Hepatocyte (in vitro differentiated cells): ENCODE measurements at regions not wholly inside any gene's neighbourhood (a gene's known extent, or its start where the extent isn't known, plus 50 kb on each side); places are given as distances from the start of the nearest gene placed in this dataset.

Experiments used
- DNase-seq: peaks from one replicate; pipeline ENCODE4 v3.0.0-alpha.2; 2016; ENCODE audit warnings: low spot score
- H2AFZ ChIP-seq: fragments of 200-600 bp; sonication (generic); 2 replicates; pipeline ENCODE4 v1.6.0; 2016; ENCODE audit warnings: antibody characterized with exemption, mild to moderate bottlenecking
- H3K27ac ChIP-seq: fragments of 200-600 bp; sonication (generic); 2 replicates; pipeline ENCODE4 v1.5.1; 2016; ENCODE audit warnings: mild to moderate bottlenecking
- H3K27me3 ChIP-seq: fragments of 200-600 bp; sonication (generic); 2 replicates; pipeline ENCODE4 v1.6.1; 2016
- H3K36me3 ChIP-seq: fragments of 200-600 bp; sonication (generic); replicated peaks from 2 replicates; pipeline ENCODE4 v1.5.1; 2016; ENCODE audit warnings: low read depth; ENCODE audit not compliant: insufficient read depth
- H3K4me1 ChIP-seq: fragments of 200-600 bp; sonication (generic); 2 replicates; pipeline ENCODE4 v1.5.1; 2016; ENCODE audit warnings: mild to moderate bottlenecking, moderate library complexity; ENCODE audit not compliant: insufficient read depth
- H3K4me2 ChIP-seq: fragments of 200-600 bp; sonication (generic); 2 replicates; pipeline ENCODE4 v1.6.0; 2016
- H3K4me3 ChIP-seq: fragments of 200-600 bp; sonication (generic); 2 replicates; pipeline ENCODE4 v1.5.1; 2016; ENCODE audit warnings: mild to moderate bottlenecking
- H3K79me2 ChIP-seq: fragments of 200-600 bp; sonication (generic); 2 replicates; pipeline ENCODE4 v1.6.0; 2017; ENCODE audit warnings: mild to moderate bottlenecking
- H3K9me2 ChIP-seq: fragments of 200-600 bp; sonication (generic); replicated peaks from 2 replicates; pipeline ENCODE4 v1.6.0; 2017; ENCODE audit warnings: mild to moderate bottlenecking; ENCODE audit not compliant: insufficient read depth
- H3K9me3 ChIP-seq: fragments of 200-600 bp; sonication (generic); 2 replicates; pipeline ENCODE4 v1.5.1; 2016; ENCODE audit warnings: low read depth, mild to moderate bottlenecking
- H4K20me1 ChIP-seq: fragments of 200-600 bp; sonication (generic); 2 replicates; pipeline ENCODE4 v1.6.0; 2016; ENCODE audit warnings: mild to moderate bottlenecking; ENCODE audit not compliant: insufficient read depth, poor library complexity, severe bottlenecking
- EZH2 ChIP-seq: fragments of 200-600 bp; sonication (generic); IDR thresholded peaks from 2 replicates; pipeline ENCODE4 v1.6.1; 2016; ENCODE audit warnings: antibody characterized with exemption, mild to moderate bottlenecking, borderline replicate concordance
- EZH2phosphoT487 ChIP-seq: fragments of 200-600 bp; sonication (generic); IDR thresholded peaks from one replicate; pipeline ENCODE4 v1.6.1; 2018; ENCODE audit warnings: antibody characterized with exemption, mild to moderate bottlenecking, low read depth, moderate library complexity; ENCODE audit not compliant: unreplicated experiment, severe bottlenecking
- WGBS: methylation state at CpG from one replicate; pipeline ENCODE4 v1.1.6; 2016; ENCODE audit warnings: low lambda C conversion rate; ENCODE audit errors: missing lambda C conversion rate; 5-methylcytosine and 5-hydroxymethylcytosine counted together
- TF ChIP-seq, protein P1 (sequence below): fragments of 200-600 bp; sonication (generic); IDR thresholded peaks from 2 replicates; pipeline ENCODE4 v1.5.1; 2016; ENCODE audit warnings: antibody characterized with exemption, mild to moderate bottlenecking; ENCODE audit not compliant: poor library complexity

DNA sequence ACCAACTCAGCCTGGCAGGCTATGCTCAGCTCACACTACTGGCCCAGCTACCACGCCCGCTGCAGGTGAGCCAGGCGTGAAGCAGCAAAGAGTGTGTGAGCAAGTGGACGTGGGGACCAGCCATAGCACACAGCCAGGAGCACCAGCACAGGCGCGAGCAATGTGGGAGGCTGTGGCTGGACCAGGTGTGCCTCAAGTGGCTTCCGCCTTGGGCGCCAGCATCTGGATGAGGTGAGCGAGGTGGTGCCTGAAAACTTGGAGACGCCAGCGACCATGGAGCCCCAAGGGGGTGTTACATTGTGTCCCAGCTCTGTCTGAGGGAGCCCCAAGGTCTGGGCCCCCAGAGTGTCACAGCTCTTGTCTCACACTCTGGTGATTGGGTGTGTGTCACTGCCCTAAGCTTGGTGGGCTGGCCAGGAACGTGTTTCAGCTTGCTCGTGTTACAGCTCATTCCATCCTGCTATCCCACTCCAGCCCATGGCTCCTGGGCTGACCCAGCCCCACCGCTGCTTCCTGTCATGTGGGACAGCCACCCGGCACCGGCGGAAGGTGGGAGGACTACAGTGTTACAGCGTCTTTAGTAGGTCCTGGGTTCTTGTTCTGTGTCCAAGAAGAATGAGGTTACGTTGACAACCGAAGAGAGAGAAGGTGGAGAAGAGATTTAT, 508.0 kb upstream of the MMS22L start:
- Histone ChIP-seq H3K4me3 (no peak overlapping the region), H3K4me1 (no peaks in the 10 kb centered on the region), H3K9me3 (no peaks in the 10 kb centered on the region), H3K27ac (no peak overlapping the region), H3K36me3 (no peaks in the 10 kb centered on the region), H3K27me3 (no peaks in the 10 kb centered on the region), H2AFZ (no peak overlapping the region), H3K79me2 (no peaks in the 10 kb centered on the region), H3K9me2 (no peaks in the 10 kb centered on the region), H3K4me2 (no peak overlapping the region), H4K20me1 (no peaks in the 10 kb centered on the region)
- WGBS: 94% methylated on average over 20 of the region's 20 CpGs
- TF ChIP-seq EZH2: no peak
- no peak for TF ChIP-seq EZH2phosphoT487
- TF ChIP-seq, protein P1, sequence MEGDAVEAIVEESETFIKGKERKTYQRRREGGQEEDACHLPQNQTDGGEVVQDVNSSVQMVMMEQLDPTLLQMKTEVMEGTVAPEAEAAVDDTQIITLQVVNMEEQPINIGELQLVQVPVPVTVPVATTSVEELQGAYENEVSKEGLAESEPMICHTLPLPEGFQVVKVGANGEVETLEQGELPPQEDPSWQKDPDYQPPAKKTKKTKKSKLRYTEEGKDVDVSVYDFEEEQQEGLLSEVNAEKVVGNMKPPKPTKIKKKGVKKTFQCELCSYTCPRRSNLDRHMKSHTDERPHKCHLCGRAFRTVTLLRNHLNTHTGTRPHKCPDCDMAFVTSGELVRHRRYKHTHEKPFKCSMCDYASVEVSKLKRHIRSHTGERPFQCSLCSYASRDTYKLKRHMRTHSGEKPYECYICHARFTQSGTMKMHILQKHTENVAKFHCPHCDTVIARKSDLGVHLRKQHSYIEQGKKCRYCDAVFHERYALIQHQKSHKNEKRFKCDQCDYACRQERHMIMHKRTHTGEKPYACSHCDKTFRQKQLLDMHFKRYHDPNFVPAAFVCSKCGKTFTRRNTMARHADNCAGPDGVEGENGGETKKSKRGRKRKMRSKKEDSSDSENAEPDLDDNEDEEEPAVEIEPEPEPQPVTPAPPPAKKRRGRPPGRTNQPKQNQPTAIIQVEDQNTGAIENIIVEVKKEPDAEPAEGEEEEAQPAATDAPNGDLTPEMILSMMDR: no peak
- no peak for DNase-seq

DNA sequence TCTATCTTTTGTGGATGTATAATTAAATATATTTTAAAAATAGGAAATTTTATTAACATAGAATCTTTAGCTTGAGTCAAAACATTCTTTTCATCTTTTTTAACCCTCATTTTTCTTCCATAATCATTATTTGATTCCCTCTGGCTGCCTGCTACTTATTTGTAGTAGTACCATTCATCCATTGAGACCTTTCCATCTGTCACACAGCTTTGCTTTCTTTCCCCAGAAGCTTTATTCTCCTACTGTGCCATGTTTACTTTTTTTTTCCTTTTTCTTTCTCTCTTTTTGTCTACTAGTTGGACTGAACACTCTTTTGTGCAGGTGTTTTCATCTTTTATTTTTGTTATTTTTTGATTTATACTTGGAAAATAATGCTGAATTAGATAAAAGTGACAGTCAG, 522.6 kb upstream of the MMS22L start:
- Histone ChIP-seq H3K9me2 (no peaks in the 10 kb centered on the region), H3K36me3 (no peaks in the 10 kb centered on the region), H4K20me1 (no peaks in the 10 kb centered on the region), H3K4me3 (no peak overlapping the region), H2AFZ (no peak overlapping the region), H3K9me3 (no peaks in the 10 kb centered on the region), H3K27ac (no peak overlapping the region), H3K4me1 (no peaks in the 10 kb centered on the region), H3K4me2 (no peak overlapping the region), H3K27me3 (no peaks in the 10 kb centered on the region), H3K79me2 (no peaks in the 10 kb centered on the region)
- TF ChIP-seq EZH2phosphoT487: no peak
- no peak for TF ChIP-seq EZH2
- no peak for DNase-seq

DNA sequence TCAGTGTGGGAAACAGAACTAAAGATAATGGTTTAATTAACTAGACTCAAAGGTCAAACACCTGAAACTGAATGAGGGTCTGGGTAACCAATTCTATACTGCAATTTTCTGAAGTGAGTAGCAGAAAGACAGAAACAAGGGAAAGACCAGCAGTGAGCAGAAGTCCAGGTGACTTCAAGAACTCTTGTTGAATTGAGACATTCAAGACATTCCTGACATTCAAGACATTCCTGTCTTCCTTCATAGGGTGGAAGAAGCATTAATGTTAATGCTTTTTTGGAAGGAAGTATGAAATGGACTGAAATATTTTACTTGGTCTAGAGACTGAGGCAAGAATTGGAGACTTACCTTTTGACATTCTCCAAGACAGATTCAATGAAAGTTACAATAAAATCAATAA, 529.9 kb upstream of the MMS22L start:
- Histone ChIP-seq H3K4me3 (no peak overlapping the region), H3K4me2 (no peak overlapping the region), H3K36me3 (no peaks in the 10 kb centered on the region), H4K20me1 (no peaks in the 10 kb centered on the region), H3K4me1 (no peaks in the 10 kb centered on the region), H3K27me3 (no peaks in the 10 kb centered on the region), H3K9me2 (no peaks in the 10 kb centered on the region), H3K9me3 (no peaks in the 10 kb centered on the region), H3K79me2 (no peaks in the 10 kb centered on the region), H2AFZ (no peak overlapping the region), H3K27ac (no peak overlapping the region)
- DNase-seq: no peak
- TF ChIP-seq, protein P1: no peak
- no peak for TF ChIP-seq EZH2phosphoT487

DNA sequence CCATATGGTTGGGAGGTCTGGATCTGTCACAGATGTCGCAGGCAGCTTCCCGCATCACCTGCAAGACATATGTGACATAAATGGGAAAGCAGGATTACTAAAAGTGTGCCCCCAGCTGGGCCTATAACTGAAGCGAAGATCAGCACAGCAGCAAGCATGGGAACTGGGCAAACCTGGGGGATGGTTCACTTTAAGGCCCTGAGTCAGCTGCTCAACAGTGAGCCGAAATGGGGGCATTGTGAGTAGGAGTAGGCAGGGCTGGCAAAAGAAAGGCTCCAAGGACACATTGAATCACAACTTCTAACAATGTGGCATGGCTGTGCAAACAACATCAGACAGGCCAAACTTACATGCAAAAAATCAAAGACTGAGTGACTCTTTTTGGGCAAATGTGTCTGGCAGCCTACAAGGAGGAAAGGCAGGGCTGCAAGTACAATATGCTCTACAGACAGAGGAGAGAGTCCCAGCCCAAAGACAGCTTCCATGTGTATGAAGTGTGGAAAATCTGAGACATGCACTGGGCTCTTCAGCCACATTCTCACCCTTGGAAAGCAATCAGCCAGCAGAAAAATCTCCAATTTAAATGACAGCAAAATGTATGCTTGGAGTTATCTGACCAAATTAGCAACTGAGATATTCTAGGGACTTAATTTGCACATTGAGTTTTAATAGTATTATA, 531.0 kb upstream of the MMS22L start:
- 95% methylated on average over 4 of the region's 4 CpGs for WGBS

More for the DNA sequence above, 531.0 kb upstream of the MMS22L start:
- DNase-seq: no peak
- no peak overlapping the region for H2AFZ ChIP-seq
- H3K4me2 ChIP-seq: no peak overlapping the region
- H3K4me3 ChIP-seq: no peak overlapping the region
- H3K27me3 ChIP-seq: no peaks in the 10 kb centered on the region
- H3K4me1 ChIP-seq: no peaks in the 10 kb centered on the region
- no peak overlapping the region for H3K27ac ChIP-seq
- no peaks in the 10 kb centered on the region for H3K9me2 ChIP-seq
- H3K9me3 ChIP-seq: no peaks in the 10 kb centered on the region
- H3K36me3 ChIP-seq: no peaks in the 10 kb centered on the region
- TF ChIP-seq EZH2 (no peak), EZH2phosphoT487 (no peak)
- TF ChIP-seq, protein P1: no peak
- no peaks in the 10 kb centered on the region for H3K79me2 ChIP-seq
- no peaks in the 10 kb centered on the region for H4K20me1 ChIP-seq
